T-cell (primary cell): ENCODE measurements at regions not wholly inside any gene's neighbourhood (a gene's known extent, or its start where the extent isn't known, plus 50 kb on each side); places are given as distances from the start of the nearest gene placed in this dataset.

Source experiments
- ATAC-seq, 4 experiments: fragments of 200-7000 bp in 3 of 4; fragments of 150-1000 bp in 1 of 4; cut with Tn5 transposase; replicated peaks in 1 of 4; 1 replicate in 3 of 4; 2 replicates in 1 of 4; pipeline ENCODE4 v1.10.0; 2021; ENCODE audit warnings: moderate library complexity in 3 of 4, mild to moderate bottlenecking in 2 of 4, moderate number of reproducible peaks in 1 of 4
- CTCF ChIA-PET, 2 donors: fragments of 300-600 bp; sonication (Branson Sonifier 250); formaldehyde crosslinking; loops; one replicate each; lab custom pipeline; 2022; ENCODE audit warnings: antibody characterized with exemption in 2 of 2; lab: Charles Lee
- POLR2A ChIA-PET, 2 donors: fragments of 300-600 bp; sonication (Branson Sonifier 250); formaldehyde crosslinking; loops; one replicate each; lab custom pipeline; 2022; ENCODE audit warnings: antibody characterized with exemption in 2 of 2; lab: Charles Lee
- DNase-seq, 35 experiments: peaks; one replicate each; pipeline versions ENCODE4 v3.0.0 to v3.0.0-alpha.2; 2013 to 2023
- H3K27ac ChIP-seq: one replicate; pipeline ENCODE4 v1.5.1; 2013; ENCODE audit warnings: low read length
- H3K27me3 ChIP-seq, 2 experiments: replicated peaks in 1 of 2; 1 replicate in 1 of 2; 2 replicates in 1 of 2; pipeline versions ENCODE4 v1.6.1 to v1.7.0; 2013; ENCODE audit warnings: low read length in 1 of 2, mixed read lengths in 1 of 2; ENCODE audit not compliant: control insufficient read depth in 2 of 2, insufficient read depth in 2 of 2; ENCODE audit errors: extremely low read depth in 1 of 2
- H3K36me3 ChIP-seq, 2 donors: 1 replicate in 1 of 2; 2 replicates in 1 of 2; pipeline versions ENCODE4 v1.6.1 to v1.7.0; 2013; ENCODE audit warnings: low read length in 1 of 2; ENCODE audit not compliant: control insufficient read depth in 2 of 2, insufficient read depth in 1 of 2; ENCODE audit errors: extremely low read depth in 1 of 2
- H3K4me1 ChIP-seq, 2 experiments: 1 replicate in 1 of 2; 2 replicates in 1 of 2; pipeline versions ENCODE4 v1.6.1 to v1.7.0; 2013; ENCODE audit warnings: low read length in 2 of 2, mixed read lengths in 1 of 2; ENCODE audit not compliant: insufficient read depth in 2 of 2, control insufficient read depth in 1 of 2; ENCODE audit errors: extremely low read depth in 1 of 2
- H3K4me3 ChIP-seq, 2 donors: 1 replicate in 1 of 2; 2 replicates in 1 of 2; pipeline versions ENCODE4 v1.5.1 to v1.7.0; 2013; ENCODE audit warnings: mild to moderate bottlenecking in 2 of 2, low read length in 1 of 2, moderate library complexity in 1 of 2; ENCODE audit not compliant: control insufficient read depth in 1 of 2; ENCODE audit errors: extremely low read depth in 1 of 2
- H3K9me3 ChIP-seq: 2 replicates; pipeline ENCODE4 v1.7.0; 2013
- H3K27ac Mint-ChIP-seq, 2 donors: one replicate each; pipeline ENCODE4 v1.8.0; 2020 to 2021; ENCODE audit warnings: mild to moderate bottlenecking in 2 of 2, mixed read lengths in 2 of 2
- H3K27me3 Mint-ChIP-seq, 2 donors: one replicate each; pipeline ENCODE4 v1.8.0; 2021 to 2022; ENCODE audit warnings: mixed read lengths in 2 of 2
- H3K36me3 Mint-ChIP-seq: one replicate; pipeline ENCODE4 v1.8.0; 2021; ENCODE audit warnings: mixed read lengths
- H3K4me1 Mint-ChIP-seq, 3 donors: one replicate each; pipeline ENCODE4 v1.8.0; 2020 to 2022; ENCODE audit warnings: mixed read lengths in 3 of 3, mild to moderate bottlenecking in 1 of 3
- H3K4me3 Mint-ChIP-seq, 3 donors: one replicate each; pipeline ENCODE4 v1.8.0; 2020 to 2022; ENCODE audit warnings: mild to moderate bottlenecking in 3 of 3, mixed read lengths in 3 of 3, moderate library complexity in 3 of 3
- H3K9me3 Mint-ChIP-seq, 3 donors: one replicate each; pipeline ENCODE4 v1.8.0; 2020 to 2022; ENCODE audit warnings: mixed read lengths in 3 of 3
- WGBS: methylation state at CpG from one replicate; pipeline ENCODE4 v1.1.5; 2013; ENCODE audit warnings: missing lambda C conversion rate; ENCODE audit not compliant: insufficient coverage; 5-methylcytosine and 5-hydroxymethylcytosine counted together

- H3K4me1 Mint-ChIP-seq: peaks cover 0 to 11% (median 0%) of the 10 kb centered on the region in 3 donors
- H3K27ac Mint-ChIP-seq: no peak overlapping the region
- H3K9me3 Mint-ChIP-seq: no peaks in the 10 kb centered on the region
- Histone ChIP-seq H3K27ac (no peak overlapping the region), H3K36me3 (no peaks in the 10 kb centered on the region), H3K4me3 (no peak overlapping the region), H3K27me3 (peaks cover 0 to 5% of the 10 kb centered on the region in 2 experiments), H3K9me3 (no peaks in the 10 kb centered on the region), H3K4me1 (no peaks in the 10 kb centered on the region)
- DNase-seq (no peak), ATAC-seq (no peak)
- peaks cover 6 to 13% of the 10 kb centered on the region in 2 donors for H3K27me3 Mint-ChIP-seq
- WGBS: 88% methylated on average over 7 of the region's 8 CpGs
- ChIA-PET POLR2A (no interaction called here), CTCF (no interaction called here)
- H3K36me3 Mint-ChIP-seq: no peaks in the 10 kb centered on the region
- H3K4me3 Mint-ChIP-seq: no peak overlapping the region
Observed at GRCh38 chr2:7264791-7265190, 347.6 kb downstream of the RNF144A start.

GRCh38 chr2:7265286-7265685 is 348.1 kb downstream of the RNF144A start:
- DNase-seq (no peak), ATAC-seq (no peak)
- H3K27me3 Mint-ChIP-seq: peaks cover 6 to 10% of the 10 kb centered on the region in 2 donors
- H3K27ac Mint-ChIP-seq: no peak overlapping the region
- WGBS: 68% methylated on average over 5 of the region's 8 CpGs
- ChIA-PET POLR2A (no interaction called here), CTCF (no interaction called here)
- Histone ChIP-seq H3K4me1 (no peaks in the 10 kb centered on the region), H3K4me3 (no peak overlapping the region), H3K27ac (no peak overlapping the region), H3K27me3 (peaks cover 0 to 5% of the 10 kb centered on the region in 2 experiments), H3K9me3 (no peaks in the 10 kb centered on the region), H3K36me3 (no peaks in the 10 kb centered on the region)
- H3K36me3 Mint-ChIP-seq: no peaks in the 10 kb centered on the region
- H3K4me3 Mint-ChIP-seq: no peak overlapping the region
- H3K9me3 Mint-ChIP-seq: no peaks in the 10 kb centered on the region
- peaks cover 0 to 11% (median 0%) of the 10 kb centered on the region in 3 donors for H3K4me1 Mint-ChIP-seq

GRCh38 chr2:7269106-7269643 is 352.0 kb downstream of the RNF144A start:
- no peak overlapping the region for H3K27ac Mint-ChIP-seq
- no peak overlapping the region for H3K4me3 Mint-ChIP-seq
- no peak overlapping the region for H3K27ac ChIP-seq
- H3K4me3 ChIP-seq: no peak overlapping the region
- H3K27me3 Mint-ChIP-seq: peaks cover 2 to 13% of the 10 kb centered on the region in 2 donors
- no peaks in the 10 kb centered on the region for H3K9me3 ChIP-seq
- WGBS: 100% methylated on average over 1 of the region's 8 CpGs
- no peaks in the 10 kb centered on the region for H3K36me3 Mint-ChIP-seq
- DNase-seq (no peak), ATAC-seq (no peak)
- H3K9me3 Mint-ChIP-seq: peaks cover 0 to 7% (median 0%) of the 10 kb centered on the region in 3 donors
- no peaks in the 10 kb centered on the region for H3K4me1 Mint-ChIP-seq
- no peaks in the 10 kb centered on the region for H3K4me1 ChIP-seq
- H3K27me3 ChIP-seq: no peaks in the 10 kb centered on the region
- ChIA-PET POLR2A (no interaction called here), CTCF (no interaction called here)
- H3K36me3 ChIP-seq: no peaks in the 10 kb centered on the region

GRCh38 chr2:7270011-7270431 is 352.8 kb downstream of the RNF144A start:
- ChIA-PET CTCF (no interaction called here), POLR2A (no interaction called here)
- H3K27ac Mint-ChIP-seq: no peak overlapping the region
- ATAC-seq (no peak), DNase-seq (no peak)
- H3K9me3 Mint-ChIP-seq: peaks cover 0 to 7% (median 0%) of the 10 kb centered on the region in 3 donors
- Histone ChIP-seq H3K27me3 (no peaks in the 10 kb centered on the region), H3K27ac (no peak overlapping the region), H3K36me3 (no peaks in the 10 kb centered on the region), H3K9me3 (no peaks in the 10 kb centered on the region), H3K4me1 (no peaks in the 10 kb centered on the region), H3K4me3 (no peak overlapping the region)
- H3K36me3 Mint-ChIP-seq: no peaks in the 10 kb centered on the region
- no peaks in the 10 kb centered on the region for H3K4me1 Mint-ChIP-seq
- WGBS: 100% methylated on average over 2 of the region's 7 CpGs
- peaks cover 6 to 11% of the 10 kb centered on the region in 2 donors for H3K27me3 Mint-ChIP-seq
- no peak overlapping the region for H3K4me3 Mint-ChIP-seq

GRCh38 chr2:7272210-7272609 is 355.0 kb downstream of the RNF144A start:
- Mint-ChIP-seq H3K36me3 (no peaks in the 10 kb centered on the region), H3K4me3 (no peak overlapping the region), H3K27ac (no peak overlapping the region), H3K9me3 (peaks cover 0 to 7% (median 0%) of the 10 kb centered on the region in 3 donors), H3K27me3 (peaks cover 6 to 11% of the 10 kb centered on the region in 2 donors), H3K4me1 (no peaks in the 10 kb centered on the region)
- H3K9me3 ChIP-seq: no peaks in the 10 kb centered on the region
- H3K27ac ChIP-seq: no peak overlapping the region
- DNase-seq (no peak), ATAC-seq (no peak)
- H3K36me3 ChIP-seq: no peaks in the 10 kb centered on the region
- no peak overlapping the region for H3K4me3 ChIP-seq
- H3K27me3 ChIP-seq: no peaks in the 10 kb centered on the region
- CTCF ChIA-PET: no interaction called here
- WGBS: 72% methylated on average over 2 of the region's 3 CpGs
- POLR2A ChIA-PET: no interaction called here
- no peaks in the 10 kb centered on the region for H3K4me1 ChIP-seq

GRCh38 chr2:7278984-7279383 is 361.8 kb downstream of the RNF144A start:
- Histone ChIP-seq H3K4me3 (no peak overlapping the region), H3K4me1 (no peaks in the 10 kb centered on the region), H3K27ac (no peak overlapping the region), H3K36me3 (no peaks in the 10 kb centered on the region), H3K27me3 (peaks cover 0 to 4% of the 10 kb centered on the region in 2 experiments), H3K9me3 (no peaks in the 10 kb centered on the region)
- Mint-ChIP-seq H3K4me1 (peaks cover 0 to 1% (median 0%) of the 10 kb centered on the region in 3 donors), H3K27me3 (peaks cover 6 to 8% of the 10 kb centered on the region in 2 donors), H3K27ac (no peak overlapping the region), H3K36me3 (no peaks in the 10 kb centered on the region), H3K9me3 (peaks cover 0 to 2% (median 0%) of the 10 kb centered on the region in 3 donors), H3K4me3 (no peak overlapping the region)
- ATAC-seq (no peak), DNase-seq (no peak)
- CTCF ChIA-PET: no interaction called here
- POLR2A ChIA-PET: no interaction called here
